GM19025 (cell line): ENCODE measurements at regions not wholly inside any gene's neighbourhood (a gene's known extent, or its start where the extent isn't known, plus 50 kb on each side); places are given as distances from the start of the nearest gene placed in this dataset.

Source experiments
- ATAC-seq: cut with Tn5 transposase; IDR thresholded peaks from one replicate; pipeline ENCODE4 v1.9.1; 2021; ENCODE audit warnings: mild to moderate bottlenecking, low read depth, moderate library complexity; ENCODE audit not compliant: unreplicated experiment

DNA sequence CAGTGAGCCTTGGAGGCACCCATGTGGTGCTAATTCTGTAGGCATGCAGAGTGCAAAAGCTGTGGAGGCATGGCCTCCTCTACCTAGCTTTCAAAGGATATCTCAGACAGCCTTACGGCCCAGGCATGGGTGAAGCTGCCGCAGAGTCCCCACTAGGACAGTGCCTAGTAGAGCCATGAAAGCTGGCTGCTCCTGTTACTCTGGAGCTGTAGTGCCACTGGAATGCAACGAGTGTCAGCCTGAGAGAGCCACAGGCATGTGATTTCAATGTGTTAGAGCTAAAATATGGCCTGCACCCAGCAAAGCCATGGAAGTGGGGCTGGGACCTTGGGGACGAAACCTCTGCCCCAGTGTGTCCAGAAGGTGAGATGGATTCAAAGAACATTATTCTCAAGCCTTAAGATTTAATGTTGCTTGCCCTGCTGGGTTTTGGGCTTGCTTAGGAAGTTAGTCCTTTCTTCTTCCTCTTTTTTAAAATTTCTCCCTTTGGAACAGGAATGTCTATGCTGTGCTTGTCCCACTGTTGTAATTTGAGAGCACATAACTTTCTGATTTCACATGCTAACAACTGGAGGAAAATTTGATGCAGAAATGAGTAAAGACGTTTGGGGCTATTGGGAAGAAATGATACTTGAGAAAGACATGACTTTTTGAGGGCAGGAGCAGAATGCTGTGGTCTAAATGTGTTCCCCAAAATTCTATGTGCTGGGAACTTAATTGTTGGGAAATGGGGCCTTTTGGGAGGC lies 298.4 kb downstream of the PSAT1 start:
- no peak for ATAC-seq

DNA sequence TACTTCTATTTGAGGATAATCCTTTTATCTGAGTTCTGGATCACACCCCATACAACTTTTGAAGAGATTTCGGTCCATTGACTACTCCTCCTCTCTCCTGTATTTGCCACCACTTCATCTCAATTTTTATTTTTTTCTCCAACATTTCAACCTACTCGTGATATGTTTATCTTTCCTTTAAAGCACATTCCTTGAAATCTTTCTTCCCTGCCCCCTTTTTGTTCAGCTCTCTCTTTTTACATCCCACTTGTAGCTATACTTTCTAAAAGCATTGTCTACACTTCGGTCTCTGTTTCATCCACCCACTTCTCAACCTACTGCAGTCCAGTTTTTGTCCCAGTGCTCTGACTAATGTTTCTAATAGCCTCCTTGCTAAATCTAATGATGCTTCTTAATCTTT lies 299.4 kb downstream of the PSAT1 start:
- no peak for ATAC-seq

DNA sequence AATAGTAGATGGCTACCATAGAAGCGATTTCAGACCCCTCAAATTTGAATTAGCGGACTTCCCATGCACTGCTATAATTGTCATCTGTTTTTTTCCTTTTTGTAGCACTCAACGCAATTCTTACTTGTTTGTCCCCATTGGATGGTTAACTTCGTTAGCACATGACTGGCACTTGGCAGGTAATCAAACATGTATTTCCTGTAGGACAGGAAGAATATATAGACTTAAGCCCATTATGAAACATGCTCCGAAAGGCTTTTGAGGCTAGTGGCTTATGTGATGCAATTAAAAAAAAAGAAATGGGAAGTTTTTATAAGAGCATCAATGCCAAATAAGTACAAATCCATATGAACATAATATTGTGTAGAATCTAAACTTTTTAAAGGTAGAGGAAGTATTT lies 301.2 kb downstream of the PSAT1 start:
- ATAC-seq = no peak

DNA sequence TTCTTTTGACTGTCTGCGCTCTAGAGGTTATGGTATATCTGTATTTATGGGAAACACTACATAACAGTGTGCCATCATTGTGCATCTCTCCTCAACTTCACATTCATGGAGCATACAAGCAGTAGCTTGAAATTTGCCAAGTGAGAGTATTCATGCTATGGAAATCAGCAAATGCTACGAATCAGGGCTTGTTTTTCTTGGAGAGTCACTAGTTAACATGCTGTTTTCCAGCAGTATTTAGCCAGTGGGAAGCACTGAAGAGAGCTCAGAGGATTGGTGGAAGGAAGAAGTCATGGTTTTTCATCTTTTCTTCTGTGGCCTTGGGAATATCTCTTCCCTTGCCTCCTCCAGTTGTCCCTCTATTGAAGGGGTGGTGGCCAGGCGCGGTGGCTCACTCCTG lies 303.0 kb downstream of the PSAT1 start:
- no peak for ATAC-seq

DNA sequence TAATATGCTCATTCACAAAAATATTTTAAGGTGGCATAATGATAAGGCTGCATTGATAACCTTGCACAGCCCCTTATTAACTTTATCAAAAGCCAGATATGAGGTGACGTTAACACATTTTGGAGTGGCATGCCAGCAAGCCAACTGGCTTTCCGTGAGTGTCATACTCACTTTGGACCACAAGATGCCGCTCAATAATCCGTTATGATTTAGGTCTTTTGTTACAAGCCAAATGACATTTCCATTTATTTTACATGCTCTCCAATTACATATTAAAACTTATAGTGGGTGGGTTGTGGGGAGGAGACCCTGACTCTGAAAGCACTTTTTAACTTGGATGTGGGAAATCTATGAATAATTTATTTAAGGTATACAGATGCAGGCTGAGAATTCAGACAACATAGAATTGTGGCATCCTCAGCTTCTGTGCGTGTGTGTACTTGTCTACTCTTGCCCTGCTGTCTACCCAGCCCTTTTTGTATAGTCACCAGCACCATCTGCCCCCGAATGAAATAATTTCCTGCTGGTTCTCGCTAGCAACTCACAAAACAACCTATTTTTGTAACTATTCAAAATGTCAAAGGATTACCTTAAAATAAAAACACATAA lies 305.1 kb downstream of the PSAT1 start:
- ATAC-seq = no peak

DNA sequence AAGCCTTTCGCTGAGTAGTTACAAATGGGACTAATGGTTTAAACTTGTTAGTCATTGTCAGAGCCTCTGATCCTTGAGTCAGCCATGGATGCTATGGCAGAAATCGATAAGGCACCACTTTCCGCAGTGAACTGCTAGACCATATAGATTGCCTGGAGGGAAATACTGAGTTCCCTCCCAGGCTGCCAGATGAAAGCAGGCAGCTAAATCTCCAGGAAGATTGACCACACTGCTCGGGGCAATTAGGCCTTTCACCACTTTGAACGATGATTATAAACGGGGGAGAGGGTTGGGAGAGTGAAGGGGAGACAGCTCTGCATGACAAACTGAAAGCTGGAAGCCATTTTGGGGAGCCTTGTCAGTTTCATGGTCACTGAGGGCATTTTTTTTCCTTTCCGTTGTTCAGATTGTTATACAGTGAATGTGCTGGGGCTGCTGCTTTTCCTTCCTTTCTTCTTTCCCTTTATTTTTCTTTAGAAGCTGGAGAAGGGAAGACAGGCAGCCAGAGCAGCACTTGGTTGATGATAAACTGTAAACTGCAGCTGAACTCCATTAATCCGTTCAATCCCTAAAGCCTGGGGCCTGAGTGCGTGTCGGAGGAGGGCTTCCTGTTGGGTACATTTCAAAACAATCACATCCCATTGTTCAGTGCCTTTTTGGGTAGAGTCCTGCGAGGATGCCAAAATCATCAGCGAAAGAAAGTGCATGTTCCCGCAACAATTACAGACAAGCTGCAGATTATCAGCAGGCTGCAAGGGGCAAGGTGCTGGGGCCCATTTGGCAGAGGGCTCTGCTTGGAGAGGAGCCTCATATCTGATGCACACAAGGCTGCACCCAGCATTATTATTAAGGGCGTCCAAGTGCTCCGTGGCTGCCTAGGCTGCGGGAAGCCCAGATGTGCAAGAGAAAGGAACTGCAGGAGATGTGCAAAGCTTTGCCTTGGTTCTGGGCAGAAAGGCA lies 308.4 kb downstream of the PSAT1 start:
- ATAC-seq = no peak

DNA sequence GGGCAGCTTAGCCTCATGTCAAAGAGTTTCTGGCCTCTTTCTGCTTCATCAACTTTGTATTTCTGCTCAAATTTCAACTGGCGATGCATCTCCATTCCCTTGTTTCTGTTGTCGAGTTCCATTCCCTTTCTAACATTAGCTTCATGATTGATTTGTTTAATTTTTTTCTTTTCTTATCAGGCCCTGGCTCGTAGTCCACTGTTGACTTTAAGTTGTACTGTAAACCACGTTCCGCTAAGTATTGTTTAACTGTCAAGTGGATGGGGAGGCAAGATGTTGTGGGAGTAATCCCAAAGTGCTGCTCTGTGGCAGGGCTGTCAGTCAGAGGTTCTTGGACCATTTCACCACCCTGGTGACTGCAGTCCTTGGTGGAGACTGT lies 309.1 kb downstream of the PSAT1 start:
- no peak for ATAC-seq

DNA sequence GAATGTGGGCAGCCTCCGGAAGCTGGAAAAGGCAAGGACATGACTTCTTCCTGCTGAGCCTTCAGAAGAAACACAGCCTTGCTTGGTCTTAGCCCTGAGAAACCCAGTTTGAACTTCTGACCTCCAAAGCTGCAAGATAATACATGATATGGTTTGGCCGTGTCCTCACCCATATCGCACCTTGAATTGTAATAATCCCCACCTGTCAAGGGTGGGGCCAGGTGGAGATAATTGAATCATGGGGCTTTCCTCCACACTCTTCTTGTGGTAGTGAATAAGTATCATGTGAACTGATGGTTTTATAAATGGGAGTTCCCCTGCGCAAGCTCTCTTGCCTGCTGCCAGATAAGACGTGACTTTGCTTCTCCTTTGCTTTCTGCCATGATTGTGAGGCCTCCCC lies 310.9 kb downstream of the PSAT1 start:
- ATAC-seq = no peak

DNA sequence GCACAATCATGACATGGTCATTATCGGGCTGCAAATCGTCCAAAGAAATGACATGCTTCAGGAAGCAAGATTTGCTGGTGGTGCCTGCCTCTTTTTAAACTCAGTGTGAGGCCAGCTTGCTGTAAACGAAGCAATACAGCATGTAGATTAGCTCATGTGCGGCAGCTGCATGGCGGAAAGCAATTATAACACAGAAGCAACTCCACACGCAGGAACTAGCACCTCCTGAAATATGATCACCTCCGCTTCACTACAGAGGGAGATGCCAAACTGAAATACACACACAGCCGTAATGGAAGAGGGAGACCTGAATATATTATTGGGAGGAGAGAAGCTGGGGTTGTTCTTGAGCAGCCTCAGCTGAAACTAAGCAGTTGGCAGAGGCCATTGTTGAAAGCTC lies 312.5 kb downstream of the PSAT1 start:
- ATAC-seq = no peak

DNA sequence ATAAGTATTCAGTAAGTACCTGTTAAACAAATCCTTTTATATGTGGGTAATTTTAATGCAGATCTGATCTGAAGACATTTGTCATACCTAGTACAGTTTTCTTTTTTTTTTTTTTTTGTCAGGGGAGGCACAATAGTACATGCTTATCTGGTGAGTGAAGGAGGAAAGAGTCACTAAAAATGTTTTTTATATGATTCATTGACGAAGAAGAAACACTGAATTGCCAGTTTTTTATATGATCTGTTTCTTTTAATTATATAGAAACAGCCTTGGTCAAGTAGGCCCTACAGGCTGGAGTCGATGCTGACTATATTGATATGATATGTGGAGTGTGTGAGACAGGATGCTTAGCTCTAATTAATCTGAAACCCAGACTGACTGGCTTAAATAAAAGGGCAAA lies 315.2 kb downstream of the PSAT1 start:
- ATAC-seq = no peak

DNA sequence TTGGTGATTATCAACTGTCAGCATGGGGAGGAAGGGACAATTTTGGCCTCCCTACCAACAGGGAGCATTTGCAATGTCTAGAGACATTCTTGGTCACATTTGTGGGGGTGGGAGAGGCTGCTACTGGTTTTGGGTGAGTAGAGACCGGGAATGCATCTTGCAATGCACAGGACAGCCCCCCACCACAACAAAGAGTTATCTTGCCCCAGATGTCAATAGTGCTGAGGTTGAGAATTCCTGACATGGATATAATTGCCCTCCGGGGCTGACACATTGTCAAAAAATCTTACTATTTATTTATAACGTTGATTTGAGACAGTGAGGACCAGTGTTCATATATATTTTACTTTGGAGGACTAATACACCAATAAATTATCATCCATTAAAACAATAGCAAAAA lies 316.1 kb downstream of the PSAT1 start:
- ATAC-seq = no peak

DNA sequence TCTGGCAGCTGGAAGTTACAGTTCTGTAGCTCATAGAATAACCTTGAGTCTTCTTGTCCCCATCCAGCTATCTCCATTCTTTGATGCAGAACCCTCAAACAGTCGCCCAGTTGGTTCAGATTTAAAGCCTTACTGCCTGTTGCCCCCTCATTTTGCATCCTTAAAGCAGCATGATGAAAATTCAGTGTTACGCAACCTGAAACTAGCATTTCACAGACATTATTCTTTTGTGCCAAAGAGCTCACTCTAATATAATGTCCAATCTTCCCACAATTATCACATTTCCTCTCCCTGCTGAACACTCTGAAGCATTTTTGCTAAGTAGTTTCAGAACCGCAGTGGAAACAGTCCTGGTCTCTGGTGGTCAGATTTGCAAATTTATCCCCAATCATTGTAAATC lies 318.0 kb downstream of the PSAT1 start:
- ATAC-seq = no peak

DNA sequence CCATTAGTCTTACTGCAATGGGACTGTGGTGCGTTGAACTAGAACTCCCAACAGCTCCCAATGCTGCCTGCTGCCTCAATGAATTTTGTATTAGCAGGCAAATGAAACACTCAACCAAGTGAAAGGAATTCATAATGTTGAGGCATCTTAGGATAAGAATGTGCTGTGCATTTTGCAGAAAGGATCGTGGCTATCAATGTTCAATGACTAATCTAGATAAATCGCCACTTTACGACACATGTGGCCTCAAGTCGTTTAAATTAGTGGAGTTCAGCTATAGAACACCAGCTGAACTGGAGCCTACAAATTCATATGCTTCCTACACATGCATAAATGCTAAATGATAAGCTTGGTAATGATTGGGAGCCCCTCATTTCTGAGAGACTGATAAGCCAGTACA lies 318.4 kb downstream of the PSAT1 start:
- ATAC-seq = no peak

DNA sequence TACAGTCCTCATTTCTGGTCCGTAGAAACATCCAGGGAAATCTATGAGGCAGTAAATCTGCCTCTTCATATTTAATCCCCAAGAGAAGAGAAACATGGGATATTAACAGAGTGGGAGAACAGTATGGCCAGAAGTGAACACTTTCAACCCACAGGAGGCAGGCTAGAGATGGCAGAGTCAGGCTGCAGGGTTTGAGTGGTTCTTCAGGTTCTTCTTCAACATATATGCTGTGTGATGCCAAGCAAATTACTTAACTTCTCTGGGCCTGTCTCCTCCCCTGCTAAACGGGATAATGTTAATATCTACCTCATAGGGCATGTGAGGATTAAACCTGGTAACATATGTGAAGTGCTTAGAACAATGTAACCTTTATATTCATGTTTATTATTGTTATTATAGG lies 321.8 kb downstream of the PSAT1 start:
- no peak for ATAC-seq

DNA sequence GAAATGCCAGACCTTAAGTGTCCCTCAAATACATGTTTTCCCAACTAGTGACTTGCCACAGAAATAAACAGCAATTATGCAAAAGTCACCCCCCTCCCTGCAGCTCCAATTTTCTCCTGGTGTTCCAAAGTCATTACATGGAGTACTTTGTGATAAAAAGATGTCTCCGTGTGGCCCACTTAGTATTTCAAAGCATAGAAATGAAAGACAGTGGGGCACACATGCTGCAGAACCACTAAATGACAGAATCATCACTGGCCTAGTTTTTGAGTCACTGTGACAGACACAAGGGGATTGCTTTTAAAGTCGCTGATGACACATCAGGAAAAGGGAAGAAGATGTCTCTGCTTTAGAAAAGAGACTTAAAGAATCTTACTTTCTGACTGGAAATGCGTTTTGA lies 323.4 kb downstream of the PSAT1 start:
- ATAC-seq = no peak

DNA sequence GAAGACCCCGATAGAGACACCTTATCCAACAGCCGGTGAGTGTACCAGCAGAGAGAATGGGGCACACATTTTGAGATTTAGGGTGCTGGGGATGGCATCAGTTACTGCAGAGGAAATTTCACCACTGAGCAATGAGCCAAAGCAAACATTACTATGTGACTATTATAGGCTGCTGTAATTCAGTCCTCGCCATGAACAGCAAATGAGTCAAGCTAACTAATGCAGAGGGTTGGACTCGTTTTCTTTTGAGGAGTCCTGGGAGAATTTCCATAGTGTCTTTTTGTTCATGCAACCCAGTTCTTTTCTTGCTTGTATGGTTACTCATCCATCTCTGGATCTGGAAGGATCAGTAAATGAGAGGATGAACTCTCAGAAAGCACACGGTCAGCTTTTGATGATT lies 323.8 kb downstream of the PSAT1 start:
- no peak for ATAC-seq

DNA sequence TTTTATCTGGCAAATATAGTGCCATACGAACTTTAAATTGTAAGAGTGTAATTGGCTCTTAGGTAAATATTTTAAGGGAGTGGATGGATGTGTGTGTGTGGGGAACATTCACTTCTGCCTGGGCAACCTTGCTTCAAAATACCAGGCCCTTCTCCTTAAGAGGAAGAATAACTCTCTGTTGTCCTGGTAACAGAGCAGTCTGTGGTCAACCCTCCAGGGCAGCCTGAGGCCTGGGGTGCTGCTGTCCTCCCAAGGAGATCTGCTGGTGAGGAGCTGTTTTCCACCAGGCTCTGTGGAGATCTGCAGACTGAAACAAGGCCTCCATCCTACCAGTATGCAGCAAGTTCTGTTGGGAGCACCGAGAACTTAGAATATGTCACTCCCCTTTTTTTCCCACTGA lies 325.2 kb downstream of the PSAT1 start:
- no peak for ATAC-seq

DNA sequence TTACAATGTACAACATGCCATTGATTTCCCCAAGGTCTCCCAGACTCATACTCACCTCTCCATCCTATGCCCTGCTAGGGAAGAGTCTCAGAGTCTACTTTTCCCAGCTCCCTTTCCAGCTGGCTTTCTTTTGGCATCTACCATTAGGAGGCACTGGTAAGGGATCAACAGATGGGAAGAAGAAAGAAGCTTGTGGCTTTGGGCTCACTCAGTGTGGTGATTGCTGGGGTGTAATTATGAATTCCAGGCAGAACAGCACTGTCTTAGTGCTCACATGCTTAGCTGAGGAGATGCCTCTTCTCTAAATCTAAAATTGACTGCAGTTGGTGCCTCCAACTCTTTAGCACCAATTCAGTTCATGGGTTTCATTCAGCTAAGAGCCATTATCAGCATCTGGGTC lies 330.0 kb downstream of the PSAT1 start:
- no peak for ATAC-seq

DNA sequence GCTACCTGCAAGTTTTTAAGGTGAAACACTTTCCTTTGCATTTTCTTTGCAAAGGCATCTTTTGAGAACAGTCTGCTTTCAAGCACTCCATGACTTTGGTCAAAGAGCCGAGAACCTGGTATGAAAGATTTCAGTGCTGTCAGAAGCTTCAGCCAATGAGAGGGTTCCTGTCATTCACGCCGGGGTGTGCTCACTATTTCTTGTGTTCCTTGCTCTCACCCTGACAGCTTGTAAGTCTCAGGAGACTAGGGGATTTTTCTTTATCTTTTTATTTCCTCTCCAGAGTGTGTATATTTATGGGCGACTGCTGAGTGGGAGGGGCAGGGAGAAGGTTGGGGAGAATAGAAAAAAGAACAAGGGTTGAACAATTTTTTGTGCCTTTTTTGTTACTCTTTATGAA lies 334.0 kb downstream of the PSAT1 start:
- no peak for ATAC-seq

DNA sequence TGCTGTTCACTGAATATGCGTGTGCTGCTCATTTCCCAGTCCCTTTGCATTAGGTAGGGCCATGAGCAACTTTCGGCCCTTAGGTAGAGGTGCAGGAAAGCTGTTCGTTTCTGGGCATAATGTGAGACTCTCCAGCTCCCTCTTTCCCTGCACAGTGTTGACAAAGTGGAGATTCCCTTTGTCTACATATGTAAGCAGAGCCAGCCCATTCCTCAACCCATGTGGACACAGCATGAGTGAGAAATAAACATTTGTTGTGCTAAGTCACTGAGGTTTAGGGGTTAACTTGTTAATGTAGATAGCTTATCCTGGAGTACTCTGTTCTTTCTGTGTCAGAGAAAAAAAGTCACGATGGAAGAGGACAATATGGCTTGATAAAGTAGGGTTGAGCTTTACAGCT lies 343.8 kb downstream of the PSAT1 start:
- ATAC-seq = no peak

DNA sequence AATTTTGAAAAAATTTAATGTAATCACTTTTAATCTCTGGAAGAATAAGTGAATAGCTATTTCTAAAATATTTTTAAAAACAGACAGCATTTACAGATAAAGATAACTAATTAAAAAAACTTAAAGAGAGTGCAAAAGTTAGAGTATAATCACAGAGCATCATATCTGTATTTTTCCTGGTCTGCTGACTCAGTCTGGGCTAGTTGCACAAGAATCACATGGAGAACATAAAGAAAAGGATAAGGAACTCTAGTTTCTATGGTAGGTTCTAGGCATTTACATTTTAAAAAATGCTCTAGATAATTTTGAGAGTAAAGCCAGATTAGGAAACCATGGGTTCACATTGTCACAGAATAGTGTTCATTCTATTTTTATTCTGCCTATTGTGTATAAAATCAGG lies 347.4 kb downstream of the PSAT1 start:
- ATAC-seq = no peak

DNA sequence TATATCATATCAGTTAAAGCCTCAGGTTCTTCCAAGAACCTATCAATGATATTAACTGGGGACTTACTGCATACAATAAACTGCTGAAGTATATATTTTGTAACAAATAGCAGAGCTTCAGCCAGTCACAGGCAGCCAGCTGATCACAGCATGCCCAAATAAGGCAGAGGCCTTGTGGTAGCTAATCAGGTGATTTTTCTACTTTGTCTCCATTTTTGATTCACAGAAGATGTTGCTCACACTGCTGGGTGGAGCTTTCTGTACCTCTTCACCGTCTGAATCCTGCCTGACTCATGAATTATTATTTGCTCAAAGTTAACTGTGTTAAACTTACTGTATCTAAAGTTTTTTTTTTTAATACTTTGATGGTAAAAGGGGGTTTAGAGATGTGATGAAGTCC lies 357.4 kb downstream of the PSAT1 start:
- no peak for ATAC-seq
